Stimulated activated CD8-positive, alpha-beta memory T cell treated with anti-CD3 and anti-CD28 coated beads, Interleukin-12 subunit alpha, Interleukin-12 subunit beta, amount 100 ng/mL, for 1 hour (primary cell): ENCODE measurements at regions not wholly inside any gene's neighbourhood (a gene's known extent, or its start where the extent isn't known, plus 50 kb on each side); places are given as distances from the start of the nearest gene placed in this dataset.

ENCODE experiments used
- DNase-seq: peaks from one replicate; pipeline ENCODE4 v3.0.0-alpha.2; 2020; ENCODE audit warnings: low read depth

DNA sequence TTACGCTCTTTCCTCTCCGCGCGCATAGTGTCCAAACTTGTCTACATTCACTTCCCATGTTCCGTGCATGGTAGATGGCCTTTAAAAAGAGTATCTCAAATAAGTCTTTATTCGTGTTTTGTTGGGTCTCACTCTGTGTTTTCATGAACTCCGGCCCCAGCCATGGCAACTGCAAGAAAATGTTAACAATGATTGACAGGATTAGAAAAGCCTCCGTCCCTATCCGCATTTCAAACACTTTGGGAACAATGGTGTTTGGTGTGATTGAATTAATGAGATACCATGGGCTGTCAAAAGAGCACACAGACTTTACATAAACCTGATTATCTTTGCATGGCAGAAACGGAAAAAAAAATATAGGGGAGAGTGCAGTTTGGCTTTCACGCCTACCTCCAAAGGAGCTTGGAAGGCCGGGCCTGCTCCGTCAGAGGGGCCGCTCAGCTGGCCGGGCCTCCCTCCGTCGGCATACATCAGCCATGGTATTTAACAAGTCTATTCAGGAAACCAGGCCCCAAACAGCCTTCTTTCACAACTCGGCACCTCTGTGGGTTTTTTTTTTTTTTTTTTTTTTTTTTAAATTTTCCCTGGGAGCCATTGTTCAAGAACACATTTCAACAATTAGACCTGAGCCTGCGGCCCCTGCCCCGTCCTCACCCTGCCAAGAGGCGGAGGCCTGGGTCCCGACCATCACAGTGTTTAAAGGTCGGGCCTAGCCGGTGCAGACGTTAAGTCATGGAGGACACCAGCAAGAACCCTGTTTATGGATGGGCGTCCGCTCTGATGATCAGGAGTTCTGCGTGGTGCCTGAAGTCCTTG, 323.8 kb upstream of the IRX4 start:
- no peak for DNase-seq

- no peak for DNase-seq
Measured at GRCh38 chr5:2205596-2206226, 323.0 kb upstream of the IRX4 start.

DNA sequence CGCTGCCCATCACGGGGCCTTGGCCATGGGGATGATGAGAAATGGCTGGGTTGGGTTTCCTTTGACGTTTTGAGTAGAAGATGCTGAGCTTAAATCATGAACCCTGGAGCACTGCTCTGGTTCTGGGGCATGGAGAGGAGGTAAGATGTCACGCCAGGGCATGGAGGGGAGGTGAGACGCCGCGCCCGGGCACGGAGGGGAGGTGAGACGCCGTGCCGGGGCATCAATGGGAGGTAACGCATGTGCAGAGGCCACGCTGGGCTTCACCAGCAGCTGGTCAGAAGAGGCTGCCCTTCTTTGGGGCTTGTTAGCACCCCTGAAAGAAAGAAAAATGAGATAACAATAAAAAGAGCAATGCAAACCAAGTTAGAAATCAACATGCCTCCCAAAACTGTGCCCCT, 322.5 kb upstream of the IRX4 start:
- no peak for DNase-seq

DNA sequence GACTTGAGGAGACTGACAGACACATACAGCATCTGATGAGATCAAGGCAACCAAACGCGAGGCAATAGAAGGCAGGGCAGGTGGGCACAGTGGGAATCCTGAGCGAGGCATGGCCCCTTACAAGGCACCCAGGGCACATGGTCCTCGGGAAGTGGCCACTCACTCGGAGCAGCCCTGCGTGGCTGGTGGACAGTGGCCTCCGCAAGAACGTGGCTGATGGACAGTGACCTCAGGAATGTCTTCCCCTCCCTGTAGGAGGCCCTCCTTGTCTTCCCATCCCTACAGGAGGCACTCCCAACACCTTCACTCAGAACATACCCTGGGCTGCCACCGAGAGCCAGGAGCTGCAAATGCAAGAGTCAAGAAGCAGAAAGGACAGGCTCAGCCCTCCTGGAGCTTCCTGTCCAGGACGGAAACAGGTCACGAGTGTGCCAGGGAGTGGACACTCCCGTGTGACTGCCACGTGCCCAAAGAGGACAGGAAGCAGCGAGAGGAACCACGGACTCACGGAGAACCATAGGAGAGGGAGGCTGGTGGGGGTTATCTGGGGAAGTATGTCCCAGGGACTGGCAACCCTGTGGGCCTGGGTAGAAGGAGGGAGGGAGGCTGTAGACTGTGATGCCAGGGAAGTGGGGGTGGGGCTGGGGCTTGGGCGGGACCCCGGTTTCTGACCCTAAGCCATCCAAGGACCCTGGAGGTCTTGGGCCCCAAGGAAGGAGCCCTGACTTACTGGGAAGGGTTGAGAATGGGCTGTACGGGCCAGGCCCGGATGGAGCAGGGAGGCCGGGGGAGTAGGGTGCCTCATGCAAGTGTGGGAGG, 321.9 kb upstream of the IRX4 start:
- no peak for DNase-seq

DNA sequence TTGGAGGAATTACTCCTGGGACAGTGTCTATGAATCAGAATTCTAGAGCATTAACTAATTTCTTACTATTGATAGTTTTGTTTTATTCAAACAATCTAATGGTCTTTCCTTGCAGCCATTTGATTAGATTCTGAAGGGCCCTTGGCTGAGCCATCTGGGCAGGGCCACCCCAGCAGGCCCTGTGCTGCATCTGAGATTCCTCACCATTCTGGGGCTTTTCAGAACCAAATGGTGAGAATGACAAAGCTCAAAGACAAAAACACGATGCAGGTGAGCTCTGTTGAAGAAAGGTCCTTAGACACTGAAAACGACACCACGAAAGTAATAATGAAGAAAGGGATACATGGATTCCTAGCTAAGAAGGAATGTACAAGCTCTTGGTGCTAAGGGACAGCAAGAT, 321.0 kb upstream of the IRX4 start:
- no peak for DNase-seq

DNA sequence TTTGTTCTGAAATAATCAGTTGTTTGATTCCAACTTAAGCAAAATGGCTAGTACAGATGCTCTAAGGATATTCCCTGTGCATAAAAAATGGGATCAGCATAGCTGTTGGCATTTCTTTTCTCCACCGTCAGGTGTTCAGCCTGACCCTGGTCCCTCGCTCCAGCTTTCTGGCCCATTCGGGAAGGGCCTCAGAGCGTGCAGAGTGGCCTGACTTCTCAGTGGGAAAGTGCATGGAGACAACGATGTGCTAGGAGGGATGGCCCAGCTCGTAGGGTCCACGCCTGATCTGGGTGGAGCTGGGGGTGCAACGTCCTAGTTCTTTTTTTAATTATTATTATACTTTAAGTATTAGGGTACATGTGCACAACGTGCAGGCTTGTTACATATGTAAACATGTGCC, 319.1 kb upstream of the IRX4 start:
- no peak for DNase-seq

DNA sequence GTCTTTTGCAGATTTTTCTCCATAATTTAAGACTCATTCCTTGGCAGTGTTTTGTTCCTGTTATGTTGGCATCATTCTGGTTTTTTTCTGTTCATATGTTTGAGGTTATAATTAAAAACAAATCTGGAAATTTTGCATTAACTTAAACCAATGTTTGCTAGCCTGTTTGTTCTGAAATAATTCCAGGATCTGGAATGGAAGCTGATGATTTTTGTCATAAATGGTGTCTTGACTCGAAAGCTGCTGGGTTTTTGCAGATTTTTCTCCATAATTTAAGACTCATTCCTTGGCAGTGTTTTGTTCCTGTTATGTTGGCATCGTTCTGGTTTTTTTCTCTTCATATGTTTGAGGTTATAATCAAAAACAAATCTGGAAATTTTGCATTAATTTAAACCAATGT, 318.7 kb upstream of the IRX4 start:
- no peak for DNase-seq

DNA sequence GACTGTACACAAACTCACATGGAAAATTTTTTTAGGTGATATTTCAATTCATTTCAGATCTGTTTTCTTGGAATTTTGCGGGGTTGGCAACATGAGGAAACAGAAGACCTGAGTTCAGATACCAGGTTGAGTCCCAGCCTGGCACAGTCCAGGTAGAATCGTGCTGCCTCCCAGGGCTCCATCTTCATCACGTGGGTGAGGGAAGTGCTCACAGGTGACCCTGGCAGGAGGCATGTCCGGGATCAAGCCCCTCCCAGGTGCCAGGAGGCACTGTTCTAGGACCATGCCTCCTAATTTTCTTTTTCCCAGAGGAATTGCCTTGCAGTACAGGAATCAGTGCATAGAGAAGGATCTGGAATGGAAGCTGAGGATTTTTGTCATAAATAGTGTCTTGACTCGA, 318.3 kb upstream of the IRX4 start:
- DNase-seq = no peak

DNA sequence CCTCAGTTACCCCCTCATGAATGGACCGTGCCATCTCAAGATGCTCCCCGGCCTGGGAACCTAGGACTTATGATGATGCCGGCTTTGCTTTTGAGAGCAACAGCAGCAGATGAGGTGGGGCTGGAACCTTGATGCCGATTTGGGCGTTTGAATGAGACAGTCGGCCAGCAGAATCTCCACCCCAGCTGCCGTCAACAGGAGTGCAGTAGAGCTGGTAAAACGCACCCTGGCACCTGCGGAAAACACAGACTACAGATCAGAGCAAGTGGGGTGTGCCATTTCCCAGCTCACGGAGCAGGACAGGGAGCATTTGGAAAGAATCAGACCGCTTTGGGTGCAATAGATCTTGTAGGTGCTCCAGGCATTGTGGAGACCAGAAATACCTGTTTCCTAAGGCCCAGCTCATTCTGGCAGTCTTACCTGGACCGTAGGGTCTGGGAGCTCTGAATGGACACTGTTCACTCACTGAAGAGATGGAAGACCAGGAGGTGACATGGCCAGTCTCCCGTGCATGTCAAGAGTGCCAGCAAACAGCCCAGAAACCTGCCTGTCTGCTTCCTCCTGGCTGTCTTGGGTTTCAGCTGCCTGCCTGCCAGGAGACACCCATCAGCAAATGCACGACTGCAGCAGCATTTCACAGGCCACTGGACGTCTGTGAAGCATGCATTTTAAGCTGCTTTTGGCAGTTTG, 317.7 kb upstream of the IRX4 start:
- no peak for DNase-seq

GRCh38 chr5:2199697-2200096, 317.0 kb upstream of the IRX4 start:
- no peak for DNase-seq

DNA sequence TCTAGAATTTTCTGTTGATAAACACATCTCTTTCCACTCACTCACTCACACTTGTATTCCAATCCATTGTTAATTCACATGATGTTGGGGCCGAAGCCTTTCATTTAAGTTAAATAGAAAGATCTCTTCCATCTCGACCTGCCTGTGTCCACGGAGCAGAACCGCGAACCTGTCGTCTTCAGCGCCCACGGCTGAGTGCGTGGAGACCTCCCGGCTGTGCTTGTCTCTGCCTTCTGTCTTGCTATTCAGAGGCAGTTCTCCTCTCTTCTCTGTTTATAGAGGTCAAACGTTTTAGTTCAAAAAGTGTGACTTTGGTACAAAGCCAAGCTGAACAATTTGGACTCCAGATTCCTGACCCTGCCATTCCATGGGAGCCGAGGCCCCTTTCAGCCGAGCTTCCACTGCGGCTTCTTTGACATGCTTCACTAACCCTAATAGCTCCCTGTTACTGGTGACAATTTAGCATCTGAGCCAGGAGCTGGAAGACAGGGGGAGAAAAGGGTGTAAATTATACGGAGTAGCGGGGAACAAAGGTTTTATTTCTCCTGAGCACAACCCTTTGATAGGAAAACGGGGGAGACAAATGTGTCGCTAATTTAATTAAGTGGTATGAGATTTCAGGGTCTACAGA, 314.4 kb upstream of the IRX4 start:
- DNase-seq = no peak

- DNase-seq = no peak
Measured at GRCh38 chr5:2196416-2196815, 313.7 kb upstream of the IRX4 start.

GRCh38 chr5:2194949-2195348, 312.2 kb upstream of the IRX4 start:
- no peak for DNase-seq

- DNase-seq = no peak
Measured at GRCh38 chr5:2194236-2194555, 311.5 kb upstream of the IRX4 start.

- DNase-seq = no peak
Measured at GRCh38 chr5:2193542-2194235, 311.0 kb upstream of the IRX4 start.

DNA sequence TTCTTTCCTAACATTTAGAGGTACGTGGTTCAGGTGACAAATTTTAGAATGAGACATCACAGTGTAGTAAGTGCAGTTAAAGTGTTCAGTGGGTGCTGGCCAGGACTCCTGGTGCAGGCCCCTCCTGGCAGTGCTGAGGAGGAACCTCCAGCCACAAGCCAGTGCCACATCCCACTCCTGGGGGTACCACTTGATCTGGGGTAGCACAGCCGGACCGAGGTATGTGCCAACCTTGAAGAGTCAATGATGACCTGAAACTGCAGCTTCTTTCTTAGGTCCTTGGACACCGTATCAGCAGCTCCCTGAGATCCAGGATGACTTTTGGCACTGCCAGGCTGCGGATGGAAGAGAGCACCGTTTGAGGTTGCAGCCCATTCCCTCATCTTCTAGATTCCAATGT, 310.4 kb upstream of the IRX4 start:
- no peak for DNase-seq

DNA sequence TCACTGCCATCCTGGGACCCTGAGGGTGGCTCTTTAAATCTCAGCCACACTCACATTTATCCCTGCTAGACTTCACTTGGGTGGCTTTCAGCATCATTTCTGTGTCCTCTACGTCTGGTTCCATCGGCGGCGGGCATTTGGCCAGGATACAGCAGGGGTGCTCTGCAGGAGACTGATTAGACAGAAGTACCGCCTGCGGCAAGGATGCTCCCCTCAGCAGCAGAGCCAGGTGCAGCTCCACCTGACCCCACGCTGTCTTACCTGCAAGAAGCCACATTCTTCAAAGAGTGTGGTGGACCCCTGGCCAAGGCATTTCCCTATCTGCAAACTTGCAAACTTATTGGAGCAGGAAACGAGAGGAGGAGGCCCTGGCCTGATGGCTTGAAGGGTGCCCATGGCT, 309.8 kb upstream of the IRX4 start:
- DNase-seq = no peak

- no peak for DNase-seq
Measured at GRCh38 chr5:2191972-2192371, 309.2 kb upstream of the IRX4 start.

DNA sequence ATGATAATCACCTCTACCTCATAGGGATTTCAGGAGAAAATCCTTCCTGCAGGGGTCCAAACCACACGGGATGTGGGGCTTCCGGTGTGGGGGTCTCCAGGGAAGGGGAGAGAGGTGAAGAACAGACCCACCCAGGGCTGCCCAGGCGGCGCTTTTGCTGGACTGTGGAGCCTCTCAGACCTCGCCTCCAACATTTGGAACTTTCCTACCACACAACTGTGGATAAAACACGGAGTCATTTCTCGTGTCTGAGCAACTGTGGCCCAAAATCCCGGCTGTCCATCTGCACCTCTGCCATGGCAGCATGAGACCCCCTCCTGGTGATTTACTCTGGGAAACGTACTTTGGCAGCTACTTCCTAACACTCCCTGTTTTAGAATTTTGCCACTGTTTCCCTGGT, 307.8 kb upstream of the IRX4 start:
- no peak for DNase-seq

DNA sequence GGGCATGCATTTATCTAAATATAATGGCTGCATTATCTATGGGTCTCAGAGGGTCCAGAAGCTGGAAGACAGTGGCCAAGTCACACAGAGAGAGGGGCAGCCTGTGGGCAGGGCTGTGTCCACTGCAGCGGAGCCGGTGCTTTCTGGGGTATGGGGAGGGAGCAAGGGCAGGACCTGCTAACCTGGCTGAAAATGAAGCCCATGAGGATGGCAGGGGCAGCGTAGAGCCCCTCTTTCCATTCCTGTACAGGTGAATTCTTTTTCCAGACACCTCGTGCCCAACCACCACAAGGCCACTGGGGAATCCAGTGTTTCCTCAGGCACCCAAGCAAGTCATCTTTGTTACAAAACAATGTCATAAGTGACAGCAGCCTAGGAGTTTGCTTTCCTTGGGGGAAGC, 305.9 kb upstream of the IRX4 start:
- no peak for DNase-seq

- DNase-seq = no peak
Measured at GRCh38 chr5:2188137-2188536, 305.4 kb upstream of the IRX4 start.

DNA sequence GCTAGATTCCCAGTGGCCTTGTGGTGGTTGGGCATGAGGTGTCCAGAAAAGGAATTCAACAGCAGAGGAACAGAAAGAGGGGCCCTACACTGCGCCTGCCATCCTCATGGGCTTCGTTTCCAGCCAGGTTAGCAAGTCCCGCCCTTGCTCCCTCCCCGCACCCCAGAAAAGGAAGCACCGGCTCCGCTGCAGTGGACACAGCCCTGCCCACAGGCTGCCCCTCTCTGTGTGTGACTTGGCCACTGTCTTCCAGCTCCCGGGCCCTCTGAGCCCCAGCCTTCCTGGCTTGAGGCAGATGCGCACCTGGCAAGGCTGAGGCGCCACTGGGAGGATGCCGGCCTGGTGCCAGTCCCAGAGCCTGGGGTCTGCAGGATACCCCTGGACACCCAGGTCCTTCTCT, 305.0 kb upstream of the IRX4 start:
- no peak for DNase-seq
